GM21423 (cell line): ENCODE measurements at regions not wholly inside any gene's neighbourhood (a gene's known extent, or its start where the extent isn't known, plus 50 kb on each side); places are given as distances from the start of the nearest gene placed in this dataset.
"Not testable (repeated sequence)": the region's sequence is repeated elsewhere in the genome, so short reads cannot be mapped to it uniquely, and the experiment has no call there.

Source experiments
- ATAC-seq: cut with Tn5 transposase; IDR thresholded peaks from one replicate; pipeline ENCODE4 v1.9.1; 2021; ENCODE audit warnings: mild to moderate bottlenecking, moderate library complexity; ENCODE audit not compliant: unreplicated experiment

- ATAC-seq: peak; percentile 81
Observed at GRCh38 chr1:193417945-193418744, 231.7 kb upstream of the B3GALT2 start.

- ATAC-seq: no peak
Observed at GRCh38 chr1:193417403-193417802, 231.0 kb upstream of the B3GALT2 start.

GRCh38 chr1:193416226-193417024, 230.0 kb upstream of the B3GALT2 start:
- ATAC-seq: no peak

- ATAC-seq: no peak
Observed at GRCh38 chr1:193415256-193415655, 228.8 kb upstream of the B3GALT2 start.

GRCh38 chr1:193413376-193413775, 227.0 kb upstream of the B3GALT2 start:
- no peak for ATAC-seq

- ATAC-seq: no peak
Observed at GRCh38 chr1:193412748-193413147, 226.3 kb upstream of the B3GALT2 start.

- ATAC-seq: no peak
Observed at GRCh38 chr1:193411714-193412113, 225.3 kb upstream of the B3GALT2 start.

- no peak for ATAC-seq
Observed at GRCh38 chr1:193411215-193411614, 224.8 kb upstream of the B3GALT2 start.

GRCh38 chr1:193408782-193409293, 222.4 kb upstream of the B3GALT2 start:
- ATAC-seq: no peak

- peak; percentile 53 for ATAC-seq
Observed at GRCh38 chr1:193406901-193407300, 220.5 kb upstream of the B3GALT2 start.

GRCh38 chr1:193404236-193404635, 217.8 kb upstream of the B3GALT2 start:
- no peak for ATAC-seq

GRCh38 chr1:193402977-193403376, 216.6 kb upstream of the B3GALT2 start:
- ATAC-seq: no peak

- ATAC-seq: no peak
Observed at GRCh38 chr1:193402037-193402436, 215.6 kb upstream of the B3GALT2 start.

- ATAC-seq: no peak
Observed at GRCh38 chr1:193394336-193394735, 207.9 kb upstream of the B3GALT2 start.

GRCh38 chr1:193392686-193393085, 206.3 kb upstream of the B3GALT2 start:
- ATAC-seq: no peak

- ATAC-seq: no peak
Observed at GRCh38 chr1:193388683-193389082, 202.3 kb upstream of the B3GALT2 start.

- ATAC-seq: no peak
Observed at GRCh38 chr1:193388165-193388564, 201.8 kb upstream of the B3GALT2 start.

GRCh38 chr1:193387406-193387805, 201.0 kb upstream of the B3GALT2 start:
- no peak for ATAC-seq

GRCh38 chr1:193378451-193378850, 192.0 kb upstream of the B3GALT2 start:
- not testable (repeated sequence) for ATAC-seq

- ATAC-seq: no peak
Observed at GRCh38 chr1:193377472-193377871, 191.1 kb upstream of the B3GALT2 start.

GRCh38 chr1:193372553-193372952, 186.1 kb upstream of the B3GALT2 start:
- ATAC-seq: no peak

- ATAC-seq: peak; percentile 68
Observed at GRCh38 chr1:193368302-193368701, 181.9 kb upstream of the B3GALT2 start.
